ENCODE measurements at regions not wholly inside any gene's neighbourhood (a gene's known extent, or its start where the extent isn't known, plus 50 kb on each side); places are given as distances from the start of the nearest gene placed in this dataset.
A peak's percentile ranks its signal among the peaks of the same experiment; 100 is the strongest.
"Not testable (repeated sequence)": the region's sequence is repeated elsewhere in the genome, so short reads cannot be mapped to it uniquely, and the experiment has no call there.

DNA sequence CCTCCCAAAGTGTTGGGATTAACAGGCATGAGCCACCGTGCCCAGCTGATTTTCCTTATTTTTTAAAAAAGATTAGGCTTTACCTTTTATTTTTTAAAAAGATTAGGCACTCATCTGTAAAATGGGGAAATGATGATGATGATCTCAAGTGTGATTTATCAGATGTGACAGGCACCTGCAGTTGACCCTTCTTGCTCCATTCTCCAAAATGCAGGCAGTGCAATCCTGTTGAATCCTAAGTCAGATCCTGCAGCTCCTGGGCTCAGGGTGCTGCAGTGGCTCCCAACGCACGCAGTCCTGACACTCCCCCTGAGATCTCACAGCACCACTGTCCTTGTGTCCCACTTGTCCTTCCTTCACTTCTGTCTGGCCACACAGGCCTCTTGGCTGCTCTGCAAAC, 257.3 kb upstream of the KAZN start:
- no peak for DNase-seq (ENCODE audit: low spot score)
- in situ Hi-C loops (cut with HindIII; ENCODE audit: low sequenced_read_pairs) = no loop called here

DNA sequence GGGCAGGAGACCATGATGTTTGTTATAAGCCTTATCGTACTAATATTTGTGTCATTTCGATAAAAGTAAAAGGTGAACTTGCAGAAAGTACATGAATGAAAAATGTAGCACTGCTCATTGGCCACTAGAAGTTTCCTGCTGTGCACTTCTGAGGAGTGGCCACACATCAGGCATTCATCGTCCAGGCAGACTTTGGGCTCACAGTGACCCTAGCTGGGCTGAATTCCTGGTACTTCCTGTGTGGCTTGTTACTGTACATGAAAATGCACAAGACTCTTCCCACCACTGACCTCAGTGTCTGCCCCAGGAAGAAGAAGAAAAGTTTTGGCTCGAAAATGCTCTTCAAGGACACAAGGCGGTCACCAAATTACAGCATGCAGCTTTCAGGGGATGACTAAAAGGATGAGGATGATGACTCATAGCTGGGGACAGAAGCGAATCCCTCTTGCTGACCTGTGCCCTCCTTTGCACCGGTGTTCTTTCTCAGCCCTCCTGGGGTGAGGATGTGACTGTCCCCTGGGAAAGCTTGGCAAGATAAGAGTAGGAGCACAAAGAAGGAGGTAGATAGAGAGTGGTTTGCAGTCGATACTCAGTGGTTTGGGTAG, 252.4 kb upstream of the KAZN start:
- DNase-seq (ENCODE audit: low spot score) = no peak

DNA sequence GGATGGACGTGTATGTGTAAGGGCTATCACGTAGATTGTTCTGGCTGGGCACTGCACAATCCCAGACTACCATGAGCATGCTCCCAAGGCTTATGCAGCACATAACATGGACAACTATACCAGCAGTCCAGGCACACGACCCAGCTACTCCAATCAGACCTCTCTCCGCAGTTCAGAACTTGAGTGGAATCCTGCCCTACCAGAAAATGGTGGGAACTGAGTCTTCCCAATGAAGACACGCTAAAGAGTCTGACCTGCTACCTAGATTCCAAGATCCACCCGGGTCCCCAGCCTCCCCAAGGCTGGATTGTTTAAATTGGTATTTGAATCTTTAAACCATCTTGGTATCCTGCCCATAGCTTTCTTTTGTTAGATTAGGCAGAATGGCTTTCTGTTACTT, 251.3 kb upstream of the KAZN start:
- DNase-seq (ENCODE audit: low spot score) = no peak
- in situ Hi-C loops (cut with HindIII; ENCODE audit: low sequenced_read_pairs) = no loop called here

More for the DNA sequence above, 252.4 kb upstream of the KAZN start:
- in situ Hi-C loops (cut with HindIII; ENCODE audit: low sequenced_read_pairs) = no loop called here

DNA sequence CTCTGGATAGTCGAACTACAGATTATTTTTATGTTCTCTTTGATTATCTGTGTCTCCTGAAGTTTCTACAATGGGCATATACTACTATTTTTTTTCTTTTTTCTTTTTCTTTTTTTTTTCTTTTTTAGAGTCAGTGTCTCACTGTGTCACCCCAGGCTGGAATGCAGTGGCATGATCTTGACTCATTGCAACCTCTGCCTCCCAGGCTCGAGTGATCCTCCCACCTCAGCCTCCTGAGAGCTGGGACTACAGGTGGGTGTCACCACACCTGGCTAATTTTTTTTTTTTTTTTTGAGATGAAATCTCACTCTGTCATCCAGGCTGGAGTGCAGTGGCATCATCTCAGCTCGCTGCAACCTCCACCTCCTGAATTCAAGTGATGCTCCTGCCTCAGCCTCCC, 250.7 kb upstream of the KAZN start:
- no peak for DNase-seq (ENCODE audit: low spot score)
- in situ Hi-C loops (cut with HindIII; ENCODE audit: low sequenced_read_pairs) = no loop called here

DNA sequence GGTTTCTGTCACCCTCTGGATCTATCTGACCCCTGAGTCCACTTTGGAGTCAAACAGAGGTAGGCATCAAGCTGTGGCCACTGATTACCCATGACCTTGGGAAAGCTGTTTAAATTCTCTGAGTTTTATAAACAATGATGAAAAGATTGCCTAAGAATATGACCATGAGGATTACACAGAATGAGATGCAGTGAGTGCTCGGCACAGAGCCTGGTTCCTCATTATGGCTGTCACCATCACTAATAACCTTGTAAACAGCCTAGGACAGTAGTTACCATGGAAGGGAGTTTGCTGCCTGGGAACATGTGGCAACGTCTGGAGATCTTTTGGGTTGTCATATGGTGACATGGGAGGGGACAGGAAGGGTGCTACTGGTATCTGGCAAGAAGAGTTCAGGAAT, 248.3 kb upstream of the KAZN start:
- no peak for DNase-seq (ENCODE audit: low spot score)
- in situ Hi-C loops (cut with HindIII; ENCODE audit: low sequenced_read_pairs) = no loop called here

DNA sequence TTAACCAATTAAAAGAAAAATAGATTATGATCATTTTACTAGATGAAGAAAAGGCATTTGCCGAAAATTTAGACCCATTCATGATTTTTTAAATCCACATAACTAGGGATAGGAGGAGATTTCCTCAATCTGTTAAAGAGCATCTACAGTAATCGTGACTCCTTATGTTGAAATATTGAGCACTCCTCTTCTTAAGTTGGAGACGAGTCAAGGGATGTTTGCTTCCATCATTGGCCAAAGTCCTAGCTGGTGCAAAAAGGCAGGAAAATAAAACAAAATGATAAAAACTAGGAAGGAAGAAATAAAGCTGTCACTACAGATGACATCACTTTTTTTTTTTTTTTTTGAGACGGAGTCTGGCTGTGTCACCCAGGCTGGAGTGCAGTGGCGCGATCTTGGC, 245.6 kb upstream of the KAZN start:
- no peak for DNase-seq (ENCODE audit: low spot score)
- in situ Hi-C loops (cut with HindIII; ENCODE audit: low sequenced_read_pairs) = no loop called here

DNA sequence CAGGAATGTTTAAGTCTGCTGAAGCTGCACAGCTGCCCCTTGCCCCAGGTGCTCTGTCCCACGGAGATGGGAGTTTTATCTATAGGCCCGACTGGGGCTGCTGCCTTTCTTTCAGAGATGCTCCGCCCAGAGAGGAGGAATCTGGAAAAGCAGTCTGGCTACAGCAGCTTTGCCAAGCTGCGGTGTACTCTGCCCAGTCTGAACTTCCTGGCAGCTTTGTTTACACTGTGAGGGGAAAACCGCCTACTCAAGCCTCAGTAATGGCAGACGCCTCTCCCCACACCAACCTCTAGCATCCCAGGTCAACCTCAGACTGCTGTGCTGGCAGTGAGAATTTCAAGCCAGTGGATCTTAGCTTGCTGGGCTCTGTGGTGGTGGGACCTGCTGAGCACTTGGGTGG, 237.5 kb upstream of the KAZN start:
- in situ Hi-C loops (cut with HindIII; ENCODE audit: low sequenced_read_pairs); DNase-seq (ENCODE audit: low spot score): not testable (repeated sequence)

DNA sequence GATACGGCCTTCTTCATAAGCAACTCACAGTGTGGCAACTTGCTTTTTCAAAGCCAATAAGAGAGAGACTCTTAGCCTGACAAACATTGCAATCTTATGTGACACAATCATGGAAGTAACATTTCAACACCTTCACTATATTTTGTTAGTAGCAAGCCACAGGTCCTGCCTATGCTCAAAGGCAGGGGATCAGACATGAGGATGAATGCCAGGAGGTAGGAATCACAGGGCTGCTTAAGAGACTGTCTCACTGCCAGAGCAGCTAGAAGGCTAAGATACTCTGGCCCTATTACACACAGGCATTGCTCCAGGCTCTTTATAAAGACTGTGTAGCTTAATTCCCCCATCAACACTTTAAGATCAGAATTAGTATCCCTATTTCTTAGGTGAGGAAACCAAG, 236.2 kb upstream of the KAZN start:
- in situ Hi-C loops (cut with HindIII; ENCODE audit: low sequenced_read_pairs) = no loop called here
- DNase-seq (ENCODE audit: low spot score) = no peak

DNA sequence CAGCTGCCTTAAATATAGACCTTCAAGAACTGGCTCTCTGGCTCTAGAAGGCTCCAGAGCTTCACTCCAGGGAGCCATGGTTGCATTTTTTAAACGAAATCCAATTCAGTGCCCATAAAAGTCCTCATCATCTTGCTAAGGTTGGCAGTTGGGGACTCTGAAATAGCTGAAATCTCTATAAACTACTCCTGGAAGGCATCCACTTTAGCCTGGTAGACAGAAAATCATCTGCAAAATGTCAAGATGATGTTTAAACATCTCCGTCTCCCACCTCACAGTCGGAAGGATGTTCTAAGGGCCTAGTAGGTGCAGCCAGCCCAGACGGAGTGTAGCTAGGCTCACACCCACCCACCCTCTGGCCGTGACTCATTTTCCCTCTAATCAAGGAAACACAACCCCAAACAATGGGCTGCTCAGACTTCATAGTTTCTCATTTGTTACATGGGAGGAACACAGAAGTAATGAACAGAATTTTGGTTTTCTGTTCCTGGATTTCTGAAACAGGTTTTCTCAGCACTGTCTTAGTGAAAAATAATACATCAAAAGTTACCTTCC, 235.4 kb upstream of the KAZN start:
- no peak for DNase-seq (ENCODE audit: low spot score)
- in situ Hi-C loops (cut with HindIII; ENCODE audit: low sequenced_read_pairs) = no loop called here

DNA sequence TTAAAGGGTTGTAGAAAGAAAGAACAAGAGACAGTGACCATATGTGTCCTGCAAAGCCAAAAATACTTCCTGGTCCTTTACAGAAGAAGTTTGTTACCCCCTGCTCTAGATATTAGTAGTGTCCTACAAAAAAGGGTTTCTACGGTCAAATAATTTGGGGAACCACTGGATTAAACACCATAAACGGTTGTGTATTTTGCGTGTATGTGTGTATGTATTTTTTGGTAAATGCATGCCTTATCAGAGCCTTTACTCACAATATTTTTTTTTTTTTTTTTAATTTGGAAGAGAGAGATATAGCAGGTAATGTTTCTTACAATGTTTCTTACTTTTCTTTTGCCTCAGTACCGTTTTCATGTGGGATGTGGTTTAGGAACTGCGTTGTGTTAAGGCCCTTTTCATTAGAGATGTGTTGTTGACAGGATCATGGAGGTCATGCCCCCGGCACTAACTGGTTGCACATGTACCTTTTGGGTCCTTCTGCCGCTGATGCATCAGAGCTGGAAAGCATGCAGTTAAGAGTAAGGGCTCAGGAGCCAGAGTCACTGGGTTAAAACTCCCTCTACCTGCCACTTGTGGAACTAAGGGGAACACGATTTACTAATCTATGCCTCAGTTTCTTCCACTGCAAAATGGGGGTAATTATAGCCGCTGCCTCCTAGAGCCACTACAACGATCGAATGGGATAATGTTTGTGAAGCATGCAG, 234.6 kb upstream of the KAZN start:
- in situ Hi-C loops (cut with HindIII; ENCODE audit: low sequenced_read_pairs) = no loop called here
- DNase-seq (ENCODE audit: low spot score) = no peak

DNA sequence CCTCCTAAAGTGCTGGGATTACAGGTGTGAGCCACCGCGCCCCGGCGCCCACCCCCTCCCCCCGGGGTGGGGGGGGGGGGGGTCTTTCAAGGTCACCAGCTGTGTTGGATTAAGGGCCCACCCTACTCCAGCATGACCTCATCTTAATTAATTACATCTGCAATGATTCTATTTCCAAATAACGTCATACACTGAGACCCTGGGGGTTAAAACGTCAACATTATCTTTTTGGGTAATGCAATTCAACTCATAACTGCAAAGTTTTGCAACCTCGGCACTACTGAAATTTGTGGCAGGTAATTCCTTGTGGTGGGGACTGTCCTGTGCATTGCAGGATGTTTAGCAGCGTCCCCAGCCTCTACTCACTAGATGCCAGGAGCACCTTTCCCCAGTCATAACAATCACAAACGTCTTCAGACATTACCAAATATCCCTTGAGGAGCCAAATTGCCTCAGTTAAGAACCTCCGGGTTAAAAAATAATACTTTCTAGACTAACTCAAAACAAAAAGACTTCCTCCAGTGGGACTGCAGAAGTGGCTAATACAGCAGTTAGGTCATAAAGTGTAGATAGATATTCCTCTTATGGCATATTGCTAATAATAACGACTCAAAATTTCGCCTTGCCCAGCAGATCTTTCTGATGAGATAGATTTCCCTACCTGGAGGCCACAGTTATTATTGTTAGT, 233.0 kb upstream of the KAZN start:
- no peak for DNase-seq (ENCODE audit: low spot score)
- in situ Hi-C loops (cut with HindIII; ENCODE audit: low sequenced_read_pairs) = no loop called here

DNA sequence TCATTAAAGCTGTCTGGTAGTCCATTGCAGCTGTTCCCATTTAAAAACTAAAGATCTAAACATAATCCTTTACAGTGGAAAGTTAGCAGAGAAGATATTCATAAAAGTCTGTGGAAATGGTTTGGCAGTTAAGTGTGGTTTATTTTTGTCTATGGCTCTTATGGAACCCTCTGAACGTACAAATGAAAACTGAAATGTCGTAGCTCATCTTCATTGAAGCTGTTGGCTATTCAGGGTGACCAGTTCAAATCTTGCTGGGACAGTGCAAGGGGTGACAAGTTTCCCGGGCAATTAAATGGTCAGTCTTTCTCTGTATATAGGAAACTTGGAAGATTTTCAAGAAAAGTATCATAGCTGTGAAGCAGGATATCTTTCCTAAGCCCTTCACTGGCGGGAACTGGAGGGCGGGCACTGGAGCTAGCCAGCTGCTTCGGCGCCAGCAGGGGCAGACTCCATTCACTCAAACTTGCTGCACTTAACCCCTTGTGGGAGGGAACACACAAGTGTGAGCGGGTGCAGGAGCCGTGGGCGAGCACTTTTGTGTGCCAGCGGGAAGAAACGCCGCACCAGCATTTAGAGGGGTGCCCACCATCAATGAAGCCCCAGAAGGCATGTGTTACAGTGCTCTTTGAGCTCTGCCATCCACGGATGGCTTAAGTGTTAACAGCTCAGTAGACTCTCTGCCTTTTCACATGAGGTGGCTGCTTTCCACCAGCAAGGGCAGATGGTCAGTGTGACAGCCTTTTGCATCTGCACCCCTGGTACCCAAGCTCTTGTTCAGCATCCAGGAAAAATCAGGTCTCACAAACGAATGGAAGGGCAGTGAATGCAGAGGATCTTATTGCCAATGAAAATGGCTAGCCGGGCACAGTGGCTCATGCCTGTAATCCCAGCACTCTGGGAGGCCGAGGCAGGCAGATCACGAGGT, 232.1 kb upstream of the KAZN start:
- in situ Hi-C loops (cut with HindIII; ENCODE audit: low sequenced_read_pairs) = no loop called here
- DNase-seq (ENCODE audit: low spot score) = peak; percentile 75

DNA sequence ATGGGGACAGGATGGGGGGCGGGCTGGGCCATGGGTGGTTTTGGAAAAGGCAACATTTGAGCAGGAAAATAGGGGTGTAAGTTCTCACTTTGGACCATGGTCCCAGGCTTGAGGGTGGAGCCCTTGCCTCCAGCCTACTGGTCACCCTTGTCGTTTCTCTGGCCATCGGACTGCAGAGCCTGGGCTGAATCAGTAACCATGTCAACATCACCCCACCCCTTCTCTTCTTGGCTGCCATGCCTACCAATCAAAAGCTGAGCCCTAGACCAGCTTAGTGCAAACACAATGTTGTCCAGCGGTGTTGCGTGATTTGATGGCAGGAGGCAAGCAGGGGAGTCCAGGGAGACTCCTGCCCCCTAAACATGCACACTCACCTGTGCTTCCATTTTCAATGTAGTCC, 231.0 kb upstream of the KAZN start:
- no peak for DNase-seq (ENCODE audit: low spot score)
- in situ Hi-C loops (cut with HindIII; ENCODE audit: low sequenced_read_pairs) = no loop called here

DNA sequence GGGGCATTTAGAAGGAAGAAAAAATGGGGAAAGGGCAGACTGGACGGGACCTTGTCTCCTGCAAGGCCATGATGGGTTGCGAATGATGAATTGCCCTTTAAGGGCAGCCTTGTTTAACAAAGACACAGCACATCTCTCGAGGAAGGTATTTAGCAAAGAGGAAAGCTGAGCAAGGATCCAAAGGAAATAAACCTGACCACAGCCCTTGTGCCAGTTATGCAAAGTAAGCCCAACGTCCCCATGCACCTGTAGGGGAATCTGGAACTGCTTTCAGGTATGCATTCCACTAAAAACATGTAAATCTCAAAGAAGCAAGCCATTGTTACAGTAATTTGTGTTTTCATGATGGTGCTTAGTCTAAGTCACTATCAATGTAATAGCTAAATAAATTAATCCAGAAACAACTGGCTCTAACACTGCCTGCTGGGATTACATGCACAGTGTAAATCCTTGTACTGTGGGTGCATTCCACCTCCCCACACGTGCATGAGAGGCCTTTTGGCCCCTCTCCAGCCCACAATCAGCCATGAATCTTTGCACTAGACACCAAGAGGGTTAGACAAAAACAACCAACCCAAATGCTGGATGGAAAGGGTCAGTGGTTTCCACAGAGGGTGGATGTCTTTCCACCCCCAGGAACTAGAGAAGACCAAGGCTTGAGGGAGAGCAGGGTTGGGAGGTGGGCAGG, 228.8 kb upstream of the KAZN start:
- in situ Hi-C loops (cut with HindIII; ENCODE audit: low sequenced_read_pairs) = no loop called here
- no peak for DNase-seq (ENCODE audit: low spot score)

DNA sequence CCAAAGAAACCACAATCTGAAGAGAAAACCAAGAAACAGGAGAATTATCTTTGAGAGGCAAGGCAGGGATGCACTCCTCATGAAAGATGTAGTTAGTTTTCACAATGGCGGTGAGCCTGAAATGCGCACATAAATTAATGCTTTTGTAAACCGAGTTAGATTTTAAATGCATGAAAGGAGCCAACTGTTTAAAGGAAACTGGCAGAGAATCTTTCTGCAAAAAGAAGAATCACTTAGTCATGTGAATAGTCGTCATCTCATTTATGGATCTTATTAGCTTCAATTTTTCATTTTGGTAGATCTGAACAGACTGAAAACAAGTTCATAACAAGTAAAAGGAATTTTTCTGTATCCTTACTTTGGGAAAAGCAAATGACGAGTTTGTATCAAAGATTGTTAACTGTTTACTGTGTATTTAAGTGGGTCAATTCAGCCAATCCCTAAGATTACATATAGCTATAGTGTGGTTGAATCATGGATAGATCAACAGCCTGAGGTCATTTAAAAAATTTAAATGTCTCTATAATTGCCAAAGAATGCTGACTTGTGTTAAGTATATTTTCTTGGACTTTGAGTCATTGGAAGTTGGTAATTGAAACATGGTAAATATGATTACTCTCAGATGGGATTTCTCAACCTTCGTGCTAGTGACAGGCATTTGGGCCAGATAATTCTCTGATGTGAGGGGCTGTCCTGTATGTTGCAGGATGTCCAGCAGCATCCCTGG, 226.6 kb upstream of the KAZN start:
- in situ Hi-C loops (cut with HindIII; ENCODE audit: low sequenced_read_pairs) = no loop called here
- no peak for DNase-seq (ENCODE audit: low spot score)

DNA sequence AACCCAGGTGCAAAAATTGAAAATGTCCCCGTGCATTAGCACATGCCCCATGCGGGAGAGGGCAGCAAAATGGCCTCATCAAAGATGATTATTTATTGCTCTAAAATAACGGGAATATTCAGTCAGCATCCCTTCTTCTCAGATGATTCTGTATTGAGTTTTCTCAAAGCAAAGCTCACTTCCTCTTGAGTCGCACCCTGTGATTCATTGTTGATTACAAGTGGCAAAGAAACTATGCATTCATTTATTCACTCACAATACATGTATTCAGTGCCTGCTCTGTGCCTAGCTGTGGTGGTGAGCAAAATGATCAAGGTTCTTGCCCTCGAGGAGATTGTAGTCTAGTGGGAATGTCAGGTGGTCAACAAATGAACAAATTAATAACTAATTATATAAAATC, 226.0 kb upstream of the KAZN start:
- in situ Hi-C loops (cut with HindIII; ENCODE audit: low sequenced_read_pairs) = no loop called here
- no peak for DNase-seq (ENCODE audit: low spot score)

DNA sequence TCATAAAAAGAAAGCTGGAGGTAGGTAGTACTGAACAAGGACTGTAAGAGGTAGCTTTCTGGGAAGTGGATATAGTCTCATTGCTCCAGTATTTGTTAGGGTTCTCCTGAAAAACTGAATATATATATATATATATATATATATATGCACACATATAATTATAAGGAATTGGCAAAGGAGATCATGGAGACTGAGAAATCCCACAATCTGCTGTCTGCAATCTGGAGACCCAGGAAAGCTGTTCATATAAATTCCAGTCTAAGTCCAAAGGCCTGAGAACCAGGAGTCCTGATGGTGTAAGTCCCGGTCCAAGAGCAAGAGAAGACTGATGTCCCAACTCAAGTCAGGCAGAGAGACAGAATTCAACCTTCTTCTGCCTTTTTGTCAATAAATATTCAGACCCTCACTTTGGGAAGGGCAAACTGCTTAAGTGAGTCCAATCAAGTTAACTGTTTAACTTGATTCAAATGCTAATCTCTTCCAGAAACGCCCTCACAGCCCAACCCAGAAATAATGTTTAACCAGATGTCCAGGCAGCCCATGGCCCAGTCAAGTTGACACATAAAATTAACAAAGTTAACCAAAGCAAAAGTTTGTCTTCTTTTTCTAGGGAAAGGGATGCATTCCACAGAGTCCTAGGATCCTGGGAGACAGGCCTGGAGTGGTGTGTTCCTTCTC, 225.3 kb upstream of the KAZN start:
- in situ Hi-C loops (cut with HindIII; ENCODE audit: low sequenced_read_pairs) = no loop called here

DNA sequence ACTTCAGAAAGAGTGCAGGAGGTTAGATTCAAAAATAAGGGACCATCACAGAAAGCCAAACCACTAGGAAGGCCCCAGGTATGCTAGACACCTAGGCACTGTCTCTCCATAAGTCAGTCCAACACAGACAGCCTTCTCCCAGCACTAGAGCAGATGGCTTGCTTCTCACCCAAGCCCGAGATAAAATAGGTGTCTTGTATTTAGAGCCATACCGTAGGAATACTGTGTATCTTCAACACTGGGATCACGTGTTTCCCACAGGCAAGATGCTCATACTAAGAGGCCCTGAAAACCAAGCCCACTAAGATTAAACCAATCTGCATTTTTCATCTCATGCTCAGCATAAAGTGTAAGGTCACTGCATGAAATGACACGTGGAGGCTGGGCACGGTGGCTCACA, 223.3 kb upstream of the KAZN start:
- no peak for DNase-seq (ENCODE audit: low spot score)
- in situ Hi-C loops (cut with HindIII; ENCODE audit: low sequenced_read_pairs) = no loop called here

More for the DNA sequence above, 225.3 kb upstream of the KAZN start:
- no peak for DNase-seq (ENCODE audit: low spot score)

All from G401 (cell line).